Mesendoderm (in vitro differentiated cells): ENCODE measurements at regions not wholly inside any gene's neighbourhood (a gene's known extent, or its start where the extent isn't known, plus 50 kb on each side); places are given as distances from the start of the nearest gene placed in this dataset.
A peak's percentile ranks its signal among the peaks of the same experiment; 100 is the strongest.

Experiments
- DNase-seq: peaks from one replicate; pipeline ENCODE4 v3.0.0; 2013
- H2AK5ac ChIP-seq: 2 replicates; pipeline ENCODE4 v1.6.1; 2013; ENCODE audit warnings: low read length, inconsistent platforms
- H2BK120ac ChIP-seq: 2 replicates; pipeline ENCODE4 v1.6.1; 2013; ENCODE audit warnings: low read depth, mild to moderate bottlenecking, low read length, moderate library complexity, mixed read lengths
- H2BK15ac ChIP-seq: replicated peaks from 2 replicates; pipeline ENCODE4 v1.6.1; 2013; ENCODE audit warnings: low read depth, mild to moderate bottlenecking, moderate library complexity
- H2BK5ac ChIP-seq: 2 replicates; pipeline ENCODE4 v1.6.1; 2013; ENCODE audit warnings: low read length, inconsistent platforms
- H3K18ac ChIP-seq: 2 replicates; pipeline ENCODE4 v1.6.1; 2013; ENCODE audit warnings: mild to moderate bottlenecking, low read length, mixed read lengths
- H3K23ac ChIP-seq: one replicate; pipeline ENCODE4 v1.6.1; 2013; ENCODE audit warnings: low read length
- H3K27ac ChIP-seq: 2 replicates; pipeline ENCODE4 v1.5.1; 2013; ENCODE audit warnings: low read depth, mild to moderate bottlenecking, inconsistent platforms, low read length, moderate library complexity
- H3K27me3 ChIP-seq: 2 replicates; pipeline ENCODE4 v1.6.1; 2013; ENCODE audit warnings: low read length, control low read depth, mild to moderate bottlenecking, inconsistent platforms; ENCODE audit not compliant: insufficient read depth, poor library complexity
- H3K36me3 ChIP-seq: 2 replicates; pipeline ENCODE4 v1.6.1; 2013; ENCODE audit warnings: low read length, inconsistent platforms; ENCODE audit not compliant: control insufficient read depth, insufficient read depth
- H3K4ac ChIP-seq: one replicate; pipeline ENCODE4 v1.6.1; 2013; ENCODE audit warnings: low read depth, mild to moderate bottlenecking, low read length, moderate library complexity
- H3K4me1 ChIP-seq: 2 replicates; pipeline ENCODE4 v1.6.1; 2013; ENCODE audit warnings: low read depth, low read length, inconsistent platforms; ENCODE audit not compliant: control insufficient read depth
- H3K4me2 ChIP-seq: 2 replicates; pipeline ENCODE4 v1.6.1; 2013; ENCODE audit warnings: low read length
- H3K4me3 ChIP-seq: 2 replicates; pipeline ENCODE4 v1.5.1; 2013; ENCODE audit warnings: mild to moderate bottlenecking, low read length
- H3K56ac ChIP-seq: one replicate; pipeline ENCODE4 v1.6.1; 2013; ENCODE audit warnings: low read length
- H3K79me1 ChIP-seq: 2 replicates; pipeline ENCODE4 v1.6.1; 2013; ENCODE audit warnings: low read length, inconsistent platforms
- H3K79me2 ChIP-seq: 2 replicates; pipeline ENCODE4 v1.6.1; 2013; ENCODE audit warnings: mild to moderate bottlenecking, low read length; ENCODE audit not compliant: control insufficient read depth, insufficient read depth
- H3K9ac ChIP-seq: 2 replicates; pipeline ENCODE4 v1.6.1; 2013; ENCODE audit warnings: low read length, inconsistent platforms
- H4K5ac ChIP-seq: one replicate; pipeline ENCODE4 v1.6.1; 2013; ENCODE audit warnings: low read length
- H4K8ac ChIP-seq: one replicate; pipeline ENCODE4 v1.6.1; 2013; ENCODE audit warnings: low read depth, mild to moderate bottlenecking, control low read depth, low read length, moderate library complexity
- WGBS: extraction: QIAGEN DNeasy Blood & Tissue Kit; methylation state at CpG from one replicate; pipeline ENCODE4 v1.1.7; 2013; ENCODE audit warnings: low lambda C conversion rate, missing lambda C conversion rate; ENCODE audit not compliant: insufficient coverage; ENCODE audit errors: extremely low coverage; 5-methylcytosine and 5-hydroxymethylcytosine counted together

DNA sequence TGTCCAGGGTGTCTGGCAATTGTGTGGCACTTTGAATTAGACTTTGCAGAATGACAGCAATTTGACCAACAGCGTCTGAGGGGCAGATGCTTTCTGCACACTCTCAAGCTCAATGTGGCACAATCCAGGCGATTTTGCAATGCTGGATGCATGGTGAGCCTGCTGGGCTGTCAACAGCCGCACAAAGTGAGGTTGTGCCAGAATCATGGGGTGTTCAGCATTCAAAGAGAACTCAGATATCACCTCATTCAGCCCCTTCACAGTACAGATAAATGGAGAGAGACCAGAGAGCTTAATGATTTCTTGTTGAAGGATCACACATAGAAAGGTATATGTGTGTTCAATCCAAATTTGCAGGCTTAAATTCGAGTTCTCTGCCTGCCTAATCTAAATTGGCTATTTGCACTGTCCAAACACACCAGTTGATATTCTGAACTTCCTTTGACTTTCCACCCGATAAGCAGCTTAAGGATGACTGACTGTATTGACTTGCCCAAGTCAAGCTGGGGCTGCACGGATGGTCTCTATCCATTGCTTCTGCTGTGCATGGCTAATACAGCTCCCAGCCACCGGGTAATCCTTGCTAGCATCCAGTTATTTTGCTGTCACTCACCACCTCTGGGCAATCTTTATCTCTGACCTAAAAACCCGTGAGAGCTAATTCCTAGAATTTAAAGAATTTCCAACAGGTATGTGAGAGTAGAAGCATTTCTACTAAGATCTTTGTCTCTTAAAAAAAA, 157.9 kb upstream of the TAS2R1 start:
- no peak overlapping the region for H3K4ac ChIP-seq
- H3K27me3 ChIP-seq, result no peaks in the 10 kb centered on the region
- H3K79me2 ChIP-seq, result no peaks in the 10 kb centered on the region
- no peak overlapping the region for H2BK15ac ChIP-seq
- H2BK5ac ChIP-seq, result no peak overlapping the region
- no peak overlapping the region for H3K23ac ChIP-seq
- no peak overlapping the region for H4K5ac ChIP-seq
- peak; percentile 31 for DNase-seq
- H3K56ac ChIP-seq, result no peak overlapping the region
- H3K36me3 ChIP-seq, result no peaks in the 10 kb centered on the region
- H3K4me3 ChIP-seq, result no peak overlapping the region
- no peak overlapping the region for H3K4me2 ChIP-seq
- H3K18ac ChIP-seq, result no peak overlapping the region
- peaks cover 1% of the 10 kb centered on the region for H3K4me1 ChIP-seq
- H2BK120ac ChIP-seq, result no peak overlapping the region
- H3K27ac ChIP-seq, result no peak overlapping the region
- no peaks in the 10 kb centered on the region for H3K79me1 ChIP-seq
- no CpG with 5 or more reads among the region's 8 CpGs for WGBS
- no peak overlapping the region for H2AK5ac ChIP-seq
- H3K9ac ChIP-seq, result no peak overlapping the region
- H4K8ac ChIP-seq, result no peak overlapping the region

DNA sequence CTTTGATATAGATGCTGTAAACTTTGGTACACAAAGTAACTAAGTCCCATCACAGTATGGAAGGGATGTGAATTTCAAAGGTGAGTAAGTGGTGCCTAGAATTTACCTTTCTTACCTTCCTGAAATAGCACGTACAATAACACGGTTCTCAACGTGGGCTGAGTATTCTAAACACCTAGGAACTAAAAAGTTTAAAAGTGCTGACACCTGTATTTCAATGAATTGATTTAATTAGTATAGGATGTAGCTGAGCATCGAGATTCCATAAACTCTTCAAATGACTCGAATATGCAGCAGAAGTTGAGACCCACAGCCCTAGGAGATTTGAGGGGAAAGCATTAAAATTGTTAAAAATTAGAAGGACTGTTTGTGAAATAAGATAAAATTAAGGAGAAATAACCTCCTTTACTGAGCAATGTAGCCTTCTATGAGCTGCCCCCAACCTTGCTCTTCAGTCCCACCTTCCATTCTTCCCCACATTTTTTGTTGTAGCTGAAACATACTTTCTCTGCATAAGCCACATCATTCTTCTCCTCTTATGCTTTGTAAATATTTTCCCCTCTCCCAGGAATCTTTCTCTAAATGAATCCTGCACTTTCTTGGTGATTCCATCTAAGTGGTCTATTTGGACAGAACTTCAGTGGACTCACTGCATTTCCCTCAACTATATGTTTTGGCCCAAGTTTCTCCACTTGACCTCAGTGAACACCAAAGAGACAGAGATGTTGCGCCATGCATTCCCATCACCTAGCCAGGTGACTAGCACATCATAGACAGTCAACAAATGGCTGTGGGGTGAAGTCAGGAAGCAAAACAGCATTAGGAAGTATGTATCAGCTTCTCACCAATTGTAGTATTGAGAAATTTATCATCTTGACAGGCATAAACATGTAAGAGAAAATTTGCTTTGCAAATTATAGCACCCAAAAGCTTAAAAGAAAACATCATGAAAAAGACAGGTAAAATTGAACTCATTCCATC, 156.5 kb upstream of the TAS2R1 start:
- DNase-seq, result no peak
- no CpG with 5 or more reads among the region's 6 CpGs for WGBS
- no peak overlapping the region for H3K4me3 ChIP-seq

DNA sequence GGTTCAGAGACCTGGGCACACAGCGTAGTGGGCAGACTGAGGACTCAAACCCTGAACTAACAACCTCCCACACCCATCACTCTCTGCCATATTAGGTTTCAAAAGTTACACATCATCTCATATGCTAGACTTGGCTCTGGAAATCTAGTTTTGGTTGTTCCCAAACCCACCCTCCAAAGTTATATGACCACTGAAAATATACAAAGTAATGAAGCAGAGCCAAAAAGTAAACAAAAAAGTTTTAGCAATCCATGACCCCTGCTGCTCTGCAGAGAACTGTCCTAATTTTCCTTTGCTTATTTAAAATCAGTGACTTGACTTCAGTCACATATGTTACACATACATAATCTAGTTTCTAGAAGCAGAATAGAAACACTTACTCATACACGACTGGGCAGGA, 155.6 kb upstream of the TAS2R1 start:
- H3K79me2 ChIP-seq, result no peaks in the 10 kb centered on the region
- H4K5ac ChIP-seq, result no peak overlapping the region
- no peak overlapping the region for H3K4me2 ChIP-seq
- H3K56ac ChIP-seq, result no peak overlapping the region
- no peak overlapping the region for H3K9ac ChIP-seq
- H3K27me3 ChIP-seq, result no peaks in the 10 kb centered on the region
- no peak for DNase-seq
- H3K4me3 ChIP-seq, result no peak overlapping the region
- no CpG with 5 or more reads among the region's 2 CpGs for WGBS
- H2BK15ac ChIP-seq, result no peak overlapping the region
- H2BK5ac ChIP-seq, result no peak overlapping the region
- H3K4me1 ChIP-seq, result peaks cover 1% of the 10 kb centered on the region
- H3K23ac ChIP-seq, result no peak overlapping the region
- no peaks in the 10 kb centered on the region for H3K36me3 ChIP-seq
- no peak overlapping the region for H3K27ac ChIP-seq
- no peaks in the 10 kb centered on the region for H3K79me1 ChIP-seq
- no peak overlapping the region for H3K4ac ChIP-seq
- no peak overlapping the region for H4K8ac ChIP-seq
- no peak overlapping the region for H2BK120ac ChIP-seq
- no peak overlapping the region for H3K18ac ChIP-seq
- no peak overlapping the region for H2AK5ac ChIP-seq

More for the DNA sequence above, 156.5 kb upstream of the TAS2R1 start:
- Histone ChIP-seq H3K79me2 (no peaks in the 10 kb centered on the region), H2AK5ac (no peak overlapping the region), H4K5ac (no peak overlapping the region), H3K36me3 (no peaks in the 10 kb centered on the region), H3K79me1 (no peaks in the 10 kb centered on the region), H3K9ac (no peak overlapping the region), H3K4ac (no peak overlapping the region), H3K4me2 (no peak overlapping the region), H3K18ac (no peak overlapping the region), H2BK15ac (no peak overlapping the region), H3K27me3 (no peaks in the 10 kb centered on the region), H4K8ac (no peak overlapping the region), H3K27ac (no peak overlapping the region), H3K4me1 (peaks cover 1% of the 10 kb centered on the region), H3K23ac (no peak overlapping the region), H3K56ac (no peak overlapping the region), H2BK120ac (no peak overlapping the region), H2BK5ac (no peak overlapping the region)

DNA sequence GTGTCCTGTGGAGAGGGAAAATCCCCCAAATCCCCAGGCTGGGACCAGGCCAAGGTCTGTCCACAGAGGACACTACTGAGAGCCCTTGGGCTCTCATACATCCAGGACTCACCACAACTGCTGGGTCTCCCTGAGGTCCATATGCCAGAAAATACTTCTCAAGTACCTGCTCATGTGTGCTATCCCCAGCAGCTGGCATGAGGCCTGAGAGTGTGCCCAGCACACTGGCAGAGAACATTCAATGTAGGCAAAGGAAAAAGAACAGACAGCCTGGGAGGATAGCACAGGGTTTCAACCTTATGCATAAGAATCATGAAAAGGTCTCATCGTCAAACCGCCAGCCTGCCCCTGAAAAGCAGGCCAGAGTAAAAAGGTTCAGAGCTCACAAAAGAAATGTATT, 154.1 kb upstream of the TAS2R1 start:
- Histone ChIP-seq H2BK15ac (no peak overlapping the region), H3K4ac (peak overlapping the region; percentile 41), H2BK120ac (no peak overlapping the region), H4K8ac (no peak overlapping the region), H3K27ac (no peak overlapping the region), H3K9ac (no peak overlapping the region), H2BK5ac (no peak overlapping the region), H3K36me3 (no peaks in the 10 kb centered on the region), H3K27me3 (no peaks in the 10 kb centered on the region), H3K79me1 (no peaks in the 10 kb centered on the region), H3K18ac (no peak overlapping the region), H3K23ac (no peak overlapping the region), H4K5ac (no peak overlapping the region), H3K56ac (no peak overlapping the region), H3K4me1 (peaks cover 1% of the 10 kb centered on the region), H3K4me2 (no peak overlapping the region), H3K4me3 (no peak overlapping the region), H3K79me2 (no peaks in the 10 kb centered on the region), H2AK5ac (no peak overlapping the region)
- DNase-seq, result no peak
- no CpG with 5 or more reads among the region's 2 CpGs for WGBS

DNA sequence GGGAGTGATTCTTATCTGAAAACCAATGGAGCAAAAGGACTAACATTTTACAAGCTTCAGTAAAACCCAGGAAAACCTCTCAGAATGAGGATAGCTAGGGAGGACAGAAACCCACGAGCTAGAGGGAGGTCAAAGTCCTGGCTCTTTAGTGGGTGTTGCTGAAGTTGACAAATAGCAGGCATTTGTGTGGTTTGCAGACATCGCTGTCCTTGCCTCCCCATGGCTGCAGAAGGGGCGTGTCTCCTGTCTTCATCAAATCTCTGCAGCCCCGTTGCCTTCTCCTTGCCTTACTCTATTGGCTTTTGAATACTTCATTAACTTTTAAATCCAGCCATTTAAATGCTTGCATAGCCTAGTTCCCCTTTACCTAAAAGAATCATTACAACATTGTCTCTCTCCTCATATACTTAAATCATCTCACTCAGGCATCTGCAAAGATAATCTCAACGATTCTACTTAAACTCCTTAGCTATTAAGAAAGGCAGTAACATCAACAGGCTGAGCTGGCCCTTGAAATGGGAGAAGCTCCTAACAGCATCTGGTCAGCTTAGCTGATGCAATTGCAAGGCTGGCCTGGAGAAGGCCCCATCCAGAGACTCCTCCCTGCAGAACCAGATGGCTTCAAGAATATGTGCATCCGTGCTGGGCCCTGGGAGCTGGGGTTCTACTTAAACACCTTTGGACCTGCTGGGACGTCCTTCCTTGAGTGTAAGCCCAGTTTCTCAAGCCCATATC, 152.8 kb upstream of the TAS2R1 start:
- WGBS, result no CpG with 5 or more reads among the region's 7 CpGs
- Histone ChIP-seq H2AK5ac (no peak overlapping the region), H2BK120ac (no peak overlapping the region), H3K4me2 (no peak overlapping the region), H3K79me2 (no peaks in the 10 kb centered on the region), H3K27me3 (no peaks in the 10 kb centered on the region), H3K56ac (peak overlapping the region; percentile 45), H3K79me1 (no peaks in the 10 kb centered on the region), H4K8ac (no peak overlapping the region), H2BK15ac (no peak overlapping the region), H2BK5ac (no peak overlapping the region), H4K5ac (no peak overlapping the region), H3K27ac (no peak overlapping the region), H3K23ac (no peak overlapping the region), H3K4ac (no peak overlapping the region), H3K36me3 (no peaks in the 10 kb centered on the region), H3K4me1 (no peaks in the 10 kb centered on the region), H3K9ac (no peak overlapping the region), H3K18ac (no peak overlapping the region), H3K4me3 (no peak overlapping the region)
- peak; percentile 59 for DNase-seq
